Natural killer cell (primary cell): ENCODE measurements at regions not wholly inside any gene's neighbourhood (a gene's known extent, or its start where the extent isn't known, plus 50 kb on each side); places are given as distances from the start of the nearest gene placed in this dataset.

ENCODE experiments used
- ATAC-seq, 3 donors: fragments of 150-1000 bp in 2 of 3; fragments of 200-7000 bp in 1 of 3; cut with Tn5 transposase; 1 replicate in 1 of 3; 2 replicates in 2 of 3; pipeline ENCODE4 v1.10.0; 2021; ENCODE audit warnings: mild to moderate bottlenecking in 2 of 3, moderate library complexity in 2 of 3
- DNase-seq, 2 donors: peaks; one replicate each; pipeline versions ENCODE4 v3.0.0 to v3.0.0-alpha.2; 2013 to 2021; ENCODE audit warnings: mixed read lengths in 1 of 2
- H3K27ac ChIP-seq: one replicate; pipeline ENCODE4 v1.5.1; 2013; ENCODE audit warnings: mild to moderate bottlenecking, low read length
- H3K27me3 ChIP-seq: one replicate; pipeline ENCODE4 v1.6.1; 2013; ENCODE audit warnings: low read length; ENCODE audit not compliant: control insufficient read depth, insufficient read depth
- H3K36me3 ChIP-seq: one replicate; pipeline ENCODE4 v1.6.1; 2013; ENCODE audit warnings: low read length; ENCODE audit not compliant: control insufficient read depth, insufficient read depth
- H3K4me1 ChIP-seq: one replicate; pipeline ENCODE4 v1.6.1; 2013; ENCODE audit warnings: low read length; ENCODE audit not compliant: control insufficient read depth, insufficient read depth
- H3K4me3 ChIP-seq: one replicate; pipeline ENCODE4 v1.5.1; 2013; ENCODE audit warnings: low read length
- H3K9me3 ChIP-seq: one replicate; pipeline ENCODE4 v1.6.1; 2013; ENCODE audit warnings: low read length; ENCODE audit not compliant: control insufficient read depth, insufficient read depth
- H3K27ac Mint-ChIP-seq, 2 donors: one replicate each; pipeline ENCODE4 v1.8.0; 2022; ENCODE audit warnings: mild to moderate bottlenecking in 2 of 2, mixed read lengths in 2 of 2, moderate library complexity in 1 of 2
- H3K27me3 Mint-ChIP-seq, 2 donors: one replicate each; pipeline ENCODE4 v1.8.0; 2022; ENCODE audit warnings: low read depth in 2 of 2, mixed read lengths in 2 of 2
- H3K36me3 Mint-ChIP-seq: one replicate; pipeline ENCODE4 v1.8.0; 2022; ENCODE audit warnings: mixed read lengths
- H3K4me1 Mint-ChIP-seq, 2 donors: one replicate each; pipeline ENCODE4 v1.8.0; 2022; ENCODE audit warnings: mixed read lengths in 2 of 2
- H3K4me3 Mint-ChIP-seq: one replicate; pipeline ENCODE4 v1.8.0; 2022; ENCODE audit warnings: mild to moderate bottlenecking, moderate library complexity, mixed read lengths
- H3K9me3 Mint-ChIP-seq, 2 donors: one replicate each; pipeline ENCODE4 v1.8.0; 2022; ENCODE audit warnings: mixed read lengths in 2 of 2
- WGBS: methylation state at CpG from one replicate; pipeline ENCODE4 v1.1.7; 2013; ENCODE audit warnings: missing lambda C conversion rate; ENCODE audit not compliant: insufficient coverage; 5-methylcytosine and 5-hydroxymethylcytosine counted together
- intact Hi-C: fragments of 100-400 bp; cut with micrococcal nuclease; formaldehyde crosslinking; loops from one replicate; pipeline ENCODE4 v1.14.2; 2022
- TF ChIP-seq, protein P1 (sequence below): fragments of 200-600 bp; IDR thresholded peaks from one replicate; pipeline ENCODE4 v1.8.0; 2022; ENCODE audit warnings: antibody characterized with exemption

DNA sequence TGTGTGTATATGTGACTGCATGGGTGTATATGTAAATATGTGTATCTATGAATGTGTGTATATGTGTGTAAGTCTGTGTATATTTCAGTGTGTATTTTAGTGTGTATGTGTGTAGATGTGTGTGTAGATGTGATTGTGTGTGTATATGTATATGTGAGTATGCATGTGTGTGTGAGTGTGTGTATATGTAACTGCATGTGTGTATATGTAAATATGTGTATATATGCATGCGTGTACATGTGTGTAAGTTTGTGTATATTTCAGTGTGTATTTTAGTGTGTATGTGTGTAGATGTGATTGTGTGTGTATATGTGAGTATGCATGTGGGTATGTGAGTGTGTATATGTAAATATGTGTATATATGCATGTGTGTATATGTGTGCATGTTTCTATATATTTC is 169.9 kb downstream of the MN1 start:
- no peaks in the 10 kb centered on the region for H3K4me1 Mint-ChIP-seq
- no peaks in the 10 kb centered on the region for H3K9me3 ChIP-seq
- intact Hi-C loops, result no loop called here
- H3K27me3 Mint-ChIP-seq, result peaks cover 5 to 12% of the 10 kb centered on the region in 2 donors
- ATAC-seq (no peak), DNase-seq (no peak)
- no peak overlapping the region for H3K4me3 Mint-ChIP-seq
- no peak overlapping the region for H3K27ac ChIP-seq
- TF ChIP-seq, protein P1, sequence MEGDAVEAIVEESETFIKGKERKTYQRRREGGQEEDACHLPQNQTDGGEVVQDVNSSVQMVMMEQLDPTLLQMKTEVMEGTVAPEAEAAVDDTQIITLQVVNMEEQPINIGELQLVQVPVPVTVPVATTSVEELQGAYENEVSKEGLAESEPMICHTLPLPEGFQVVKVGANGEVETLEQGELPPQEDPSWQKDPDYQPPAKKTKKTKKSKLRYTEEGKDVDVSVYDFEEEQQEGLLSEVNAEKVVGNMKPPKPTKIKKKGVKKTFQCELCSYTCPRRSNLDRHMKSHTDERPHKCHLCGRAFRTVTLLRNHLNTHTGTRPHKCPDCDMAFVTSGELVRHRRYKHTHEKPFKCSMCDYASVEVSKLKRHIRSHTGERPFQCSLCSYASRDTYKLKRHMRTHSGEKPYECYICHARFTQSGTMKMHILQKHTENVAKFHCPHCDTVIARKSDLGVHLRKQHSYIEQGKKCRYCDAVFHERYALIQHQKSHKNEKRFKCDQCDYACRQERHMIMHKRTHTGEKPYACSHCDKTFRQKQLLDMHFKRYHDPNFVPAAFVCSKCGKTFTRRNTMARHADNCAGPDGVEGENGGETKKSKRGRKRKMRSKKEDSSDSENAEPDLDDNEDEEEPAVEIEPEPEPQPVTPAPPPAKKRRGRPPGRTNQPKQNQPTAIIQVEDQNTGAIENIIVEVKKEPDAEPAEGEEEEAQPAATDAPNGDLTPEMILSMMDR, result no peak
- no peaks in the 10 kb centered on the region for H3K9me3 Mint-ChIP-seq
- H3K27ac Mint-ChIP-seq, result no peak overlapping the region
- no peaks in the 10 kb centered on the region for H3K4me1 ChIP-seq
- H3K36me3 Mint-ChIP-seq, result no peaks in the 10 kb centered on the region
- H3K4me3 ChIP-seq, result no peak overlapping the region
- no peaks in the 10 kb centered on the region for H3K36me3 ChIP-seq
- 100% methylated on average over 1 of the region's 1 CpG for WGBS
- no peaks in the 10 kb centered on the region for H3K27me3 ChIP-seq

DNA sequence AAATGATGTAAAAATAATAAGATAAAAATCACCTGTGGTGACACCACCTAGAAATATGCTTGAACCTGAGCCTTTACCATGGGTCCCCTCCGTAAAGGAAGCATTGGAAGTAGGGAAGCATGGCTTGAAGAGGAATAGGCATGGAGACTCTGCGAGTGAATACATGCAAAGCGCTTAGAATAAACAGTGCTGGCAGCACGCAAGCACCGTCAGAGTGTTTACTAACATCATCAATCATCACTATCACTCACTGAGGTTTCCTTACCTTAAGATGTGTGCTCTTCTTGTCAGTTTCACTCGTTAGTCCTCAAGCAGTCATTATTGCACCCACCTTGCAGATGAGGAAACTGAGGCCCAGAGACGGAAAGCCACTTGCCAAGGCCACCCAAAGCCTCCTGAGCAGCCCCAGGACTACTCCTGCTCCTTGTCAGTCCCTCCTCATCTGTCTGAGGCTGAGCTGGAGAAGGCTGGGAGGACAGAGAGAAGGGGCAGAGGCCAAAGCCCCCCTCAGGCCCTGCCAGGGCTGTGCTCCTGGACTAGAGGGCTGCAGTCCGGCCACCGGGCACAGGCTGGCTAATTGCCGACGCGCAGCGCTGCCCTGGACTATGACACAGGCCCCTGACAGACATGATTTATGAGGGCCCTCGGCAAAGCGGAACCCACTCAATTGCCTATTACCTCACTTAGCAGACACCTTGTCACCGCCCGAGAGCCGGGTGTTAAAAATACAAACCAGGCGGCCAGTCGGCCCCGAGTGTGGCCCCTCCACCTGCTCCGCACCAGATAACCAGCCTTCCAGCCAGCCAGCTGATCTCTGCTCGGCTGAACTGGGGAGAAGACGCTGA is 168.9 kb downstream of the MN1 start:
- H3K4me1 Mint-ChIP-seq, result no peaks in the 10 kb centered on the region
- no peak overlapping the region for H3K27ac Mint-ChIP-seq
- Histone ChIP-seq H3K36me3 (no peaks in the 10 kb centered on the region), H3K27me3 (no peaks in the 10 kb centered on the region), H3K4me3 (no peak overlapping the region), H3K27ac (no peak overlapping the region), H3K9me3 (no peaks in the 10 kb centered on the region), H3K4me1 (no peaks in the 10 kb centered on the region)
- H3K27me3 Mint-ChIP-seq, result peaks cover 5 to 14% of the 10 kb centered on the region in 2 donors
- no peak for DNase-seq
- intact Hi-C loops, result no loop called here
- 35% methylated on average over 24 of the region's 24 CpGs for WGBS
- no peak overlapping the region for H3K4me3 Mint-ChIP-seq
- no peak for ATAC-seq
- H3K36me3 Mint-ChIP-seq, result no peaks in the 10 kb centered on the region
- no peaks in the 10 kb centered on the region for H3K9me3 Mint-ChIP-seq
- TF ChIP-seq, protein P1, result no peak

DNA sequence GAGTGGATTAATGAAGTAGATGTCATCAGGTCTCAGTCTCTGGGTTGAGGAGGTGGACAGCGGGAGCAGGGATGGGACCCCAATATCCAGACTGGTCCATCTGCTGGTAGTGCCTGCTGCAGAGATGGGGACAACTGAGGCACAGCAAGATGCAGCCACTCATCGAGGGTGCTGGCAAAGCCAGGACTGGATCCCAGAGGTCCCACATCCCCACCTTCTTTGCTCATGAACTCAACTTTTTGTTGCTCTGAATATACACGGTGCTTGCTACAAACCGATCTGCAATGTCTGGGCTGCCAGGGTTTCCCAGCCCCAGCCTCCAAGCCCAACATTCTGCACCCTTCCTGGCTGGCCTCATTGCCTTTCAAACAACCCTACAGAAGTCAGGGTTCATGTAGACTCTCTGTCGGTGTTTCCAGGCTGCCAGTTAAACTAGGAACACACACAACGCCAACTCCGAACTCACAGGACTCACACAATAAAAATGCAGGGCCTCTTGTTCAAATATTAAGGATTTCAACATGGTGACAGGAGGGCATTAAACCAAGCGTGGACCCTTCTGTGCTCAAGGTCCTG is 168.2 kb downstream of the MN1 start:
- H3K27ac ChIP-seq, result no peak overlapping the region
- no peaks in the 10 kb centered on the region for H3K4me1 Mint-ChIP-seq
- no peaks in the 10 kb centered on the region for H3K27me3 ChIP-seq
- H3K36me3 ChIP-seq, result no peaks in the 10 kb centered on the region
- H3K9me3 Mint-ChIP-seq, result no peaks in the 10 kb centered on the region
- H3K4me3 Mint-ChIP-seq, result no peak overlapping the region
- no peak overlapping the region for H3K27ac Mint-ChIP-seq
- no peaks in the 10 kb centered on the region for H3K36me3 Mint-ChIP-seq
- H3K4me3 ChIP-seq, result no peak overlapping the region
- H3K9me3 ChIP-seq, result no peaks in the 10 kb centered on the region
- H3K27me3 Mint-ChIP-seq, result peaks cover 5 to 14% of the 10 kb centered on the region in 2 donors
- WGBS, result 66% methylated on average over 8 of the region's 8 CpGs
- intact Hi-C loops, result no loop called here
- TF ChIP-seq, protein P1, result no peak
- ATAC-seq, result no peak
- H3K4me1 ChIP-seq, result no peaks in the 10 kb centered on the region
- DNase-seq, result no peak
